ENCODE measurements at regions not wholly inside any gene's neighbourhood (a gene's known extent, or its start where the extent isn't known, plus 50 kb on each side); places are given as distances from the start of the nearest gene placed in this dataset.

DNA sequence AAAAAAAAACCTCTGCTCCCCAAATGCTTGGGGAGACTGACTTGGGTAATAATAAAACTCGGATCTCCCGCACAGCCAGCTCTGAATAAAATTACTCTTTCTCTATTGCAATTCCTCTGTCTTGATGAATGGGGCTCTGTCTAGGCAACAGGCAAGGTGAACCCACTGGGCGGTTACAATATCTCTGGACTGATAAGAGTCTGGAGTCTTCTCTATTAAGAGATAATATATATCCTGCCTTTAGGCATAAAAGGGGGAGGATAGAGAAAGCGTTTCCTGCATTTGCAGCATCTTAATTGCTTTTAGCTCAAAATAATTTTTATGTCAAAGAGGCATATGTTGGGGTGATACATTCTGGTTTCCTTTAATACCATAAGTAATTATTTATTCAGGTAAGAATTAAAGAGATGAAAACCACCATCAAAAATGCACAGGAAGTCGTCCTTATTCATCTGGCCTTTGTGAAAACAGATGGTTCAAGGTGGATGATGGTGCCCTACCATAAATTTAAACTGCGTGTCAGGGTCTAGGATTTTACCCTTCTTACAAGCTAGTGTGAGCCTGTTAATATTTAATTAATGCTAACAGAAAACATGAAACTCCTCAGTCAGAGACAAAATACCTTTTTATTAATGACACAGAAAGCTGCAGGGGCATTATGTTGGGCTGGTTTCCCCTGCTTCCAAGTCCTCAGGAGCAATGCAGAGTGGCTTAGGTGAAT is 736.8 kb downstream of the SOCS6 start:
- intact Hi-C loops (cut with micrococcal nuclease): no loop called here
- DNase-seq: no peak
- CTCF ChIA-PET: no interaction called here

DNA sequence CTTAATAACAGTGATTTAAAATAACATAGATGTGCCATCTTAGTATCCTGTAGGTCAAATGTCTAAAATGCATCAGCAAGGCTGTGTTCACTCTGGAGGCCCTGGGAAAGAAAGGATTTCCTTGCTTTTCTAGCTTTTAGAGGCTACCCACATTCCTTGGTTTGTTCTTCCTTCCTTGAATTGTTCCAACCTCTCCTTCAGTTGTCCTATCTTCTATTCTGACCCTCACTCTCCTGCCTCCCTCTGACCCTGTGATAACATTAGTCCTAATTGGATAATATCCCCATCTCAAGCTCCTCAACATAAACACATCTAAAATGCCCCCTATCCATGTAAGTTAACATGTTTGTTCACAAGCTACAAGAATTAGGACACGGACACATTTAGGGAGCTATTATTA is 733.5 kb downstream of the SOCS6 start:
- H3K27ac Mint-ChIP-seq: no peak overlapping the region

More for the DNA sequence above, 736.8 kb downstream of the SOCS6 start:
- no peaks in the 10 kb centered on the region for H3K36me3 Mint-ChIP-seq (ENCODE audit: low read depth)
- no peak overlapping the region for H3K4me3 Mint-ChIP-seq
- no peak overlapping the region for H3K27ac Mint-ChIP-seq
- H3K9me3 Mint-ChIP-seq: peaks cover 5% of the 10 kb centered on the region
- H3K4me1 Mint-ChIP-seq (ENCODE audit: low read depth): no peaks in the 10 kb centered on the region
- H3K27me3 Mint-ChIP-seq (ENCODE audit: low read depth): no peaks in the 10 kb centered on the region

DNA sequence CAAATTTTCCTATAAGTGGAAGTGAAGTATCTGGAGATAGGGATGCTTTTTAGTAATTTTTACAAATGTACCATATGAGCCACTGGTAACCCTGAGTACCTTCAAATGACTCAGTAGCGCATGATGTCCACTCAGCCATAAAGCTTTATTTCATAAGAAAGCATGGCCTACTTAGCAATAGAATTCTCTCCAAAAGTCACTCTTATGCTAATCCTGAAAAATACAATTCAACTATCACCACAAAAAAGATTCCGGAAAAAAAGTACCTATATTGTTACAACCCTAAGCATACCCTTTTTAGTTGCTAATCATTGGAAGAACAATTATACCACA is 732.2 kb downstream of the SOCS6 start:
- H3K27ac Mint-ChIP-seq: no peak overlapping the region
- peaks cover 2% of the 10 kb centered on the region for H3K4me1 Mint-ChIP-seq (ENCODE audit: low read depth)
- DNase-seq: no peak
- peaks cover 5% of the 10 kb centered on the region for H3K9me3 Mint-ChIP-seq
- H3K36me3 Mint-ChIP-seq (ENCODE audit: low read depth): no peaks in the 10 kb centered on the region
- CTCF ChIA-PET: no interaction called here
- no peaks in the 10 kb centered on the region for H3K27me3 Mint-ChIP-seq (ENCODE audit: low read depth)
- intact Hi-C loops (cut with micrococcal nuclease): no loop called here
- H3K4me3 Mint-ChIP-seq: no peak overlapping the region

More for the DNA sequence above, 733.5 kb downstream of the SOCS6 start:
- no peak overlapping the region for H3K4me3 Mint-ChIP-seq
- no peaks in the 10 kb centered on the region for H3K36me3 Mint-ChIP-seq (ENCODE audit: low read depth)
- DNase-seq: no peak
- no peaks in the 10 kb centered on the region for H3K27me3 Mint-ChIP-seq (ENCODE audit: low read depth)
- CTCF ChIA-PET: no interaction called here
- H3K4me1 Mint-ChIP-seq (ENCODE audit: low read depth): peaks cover 2% of the 10 kb centered on the region
- intact Hi-C loops (cut with micrococcal nuclease): no loop called here
- peaks cover 2% of the 10 kb centered on the region for H3K9me3 Mint-ChIP-seq

DNA sequence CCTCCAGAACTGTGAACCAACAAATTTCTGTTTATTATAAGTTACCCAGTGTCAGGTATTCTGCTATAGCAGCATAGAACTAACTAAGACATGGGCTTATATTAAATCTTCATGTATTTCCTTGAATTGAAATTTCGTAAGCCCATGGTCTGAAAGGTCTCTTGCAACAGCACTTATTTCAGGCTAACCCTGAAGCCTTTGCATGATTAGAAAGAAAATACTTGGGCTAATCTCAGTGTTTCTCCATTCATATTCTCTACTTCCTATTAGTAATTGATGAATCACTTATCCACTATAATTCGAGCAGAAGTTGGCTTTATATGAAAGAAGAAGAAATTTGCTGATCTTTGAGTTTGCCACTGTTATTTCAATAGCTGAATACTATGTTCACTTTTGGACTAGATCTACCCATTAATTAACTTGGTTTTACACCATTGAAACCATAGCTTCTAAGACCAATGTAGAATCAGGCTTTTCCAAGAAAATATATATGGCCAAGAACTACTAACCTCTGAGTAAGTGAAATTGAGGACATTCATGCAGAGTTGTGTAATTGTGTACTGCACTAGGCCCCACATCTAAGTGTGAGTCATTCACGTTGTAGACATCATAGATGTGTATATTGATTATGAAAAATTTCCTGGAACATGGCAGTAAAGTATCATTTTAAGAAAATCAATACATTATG is 731.6 kb downstream of the SOCS6 start:
- Mint-ChIP-seq H3K36me3 (ENCODE audit: low read depth) (no peaks in the 10 kb centered on the region), H3K9me3 (peaks cover 5% of the 10 kb centered on the region), H3K4me3 (no peak overlapping the region), H3K4me1 (ENCODE audit: low read depth) (peaks cover 2% of the 10 kb centered on the region), H3K27me3 (ENCODE audit: low read depth) (no peaks in the 10 kb centered on the region), H3K27ac (no peak overlapping the region)
- CTCF ChIA-PET: interaction anchor here (1.0 kb wide), 1 partner anchor 175 kb away, joined by 3 read pairs; no protein-coding TSS in a partner anchor
- intact Hi-C loops (cut with micrococcal nuclease): no loop called here
- DNase-seq: no peak

DNA sequence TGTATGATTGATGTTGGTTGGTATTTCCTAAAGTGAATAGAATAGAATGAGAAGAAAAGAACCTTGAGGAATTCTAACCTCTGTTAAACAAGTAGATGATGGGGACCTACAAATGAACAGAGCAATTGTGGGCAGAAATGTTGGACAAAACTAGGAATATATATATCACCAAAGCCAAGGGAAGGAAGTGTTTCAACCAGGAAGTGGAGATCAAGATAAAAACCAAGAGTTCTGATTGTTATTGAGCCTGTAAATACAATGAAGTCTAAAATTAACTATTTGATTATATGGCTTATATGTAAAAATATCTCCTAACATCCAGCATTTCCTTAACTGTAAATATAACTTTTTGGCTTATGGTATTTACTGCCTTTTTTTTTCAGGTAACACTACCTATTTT is 730.0 kb downstream of the SOCS6 start:
- Mint-ChIP-seq H3K36me3 (ENCODE audit: low read depth) (no peaks in the 10 kb centered on the region), H3K9me3 (peaks cover 5% of the 10 kb centered on the region), H3K4me1 (ENCODE audit: low read depth) (peaks cover 2% of the 10 kb centered on the region), H3K27me3 (ENCODE audit: low read depth) (no peaks in the 10 kb centered on the region), H3K4me3 (no peak overlapping the region), H3K27ac (no peak overlapping the region)
- DNase-seq: no peak
- intact Hi-C loops (cut with micrococcal nuclease): no loop called here
- CTCF ChIA-PET: no interaction called here

DNA sequence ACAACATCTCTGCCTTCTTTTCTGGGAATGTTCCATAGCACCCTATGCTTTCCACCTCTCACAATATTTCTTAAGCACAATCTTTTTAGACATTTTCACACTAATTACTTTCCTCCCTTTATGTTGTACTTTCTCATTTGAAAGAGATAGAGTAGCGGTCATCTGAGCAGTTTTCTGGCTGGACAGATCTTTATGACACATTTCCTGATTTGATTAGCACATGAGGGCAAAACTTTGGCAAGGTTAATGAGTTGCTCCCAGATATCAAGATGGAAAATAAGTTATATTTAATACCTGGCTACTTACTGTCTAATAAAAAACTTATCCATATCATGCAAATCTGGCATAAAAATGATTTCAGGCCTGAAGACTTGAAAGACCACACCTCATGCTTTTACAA is 723.9 kb downstream of the SOCS6 start:
- no peak overlapping the region for H3K4me3 Mint-ChIP-seq
- no peaks in the 10 kb centered on the region for H3K4me1 Mint-ChIP-seq (ENCODE audit: low read depth)
- no peaks in the 10 kb centered on the region for H3K27me3 Mint-ChIP-seq (ENCODE audit: low read depth)
- CTCF ChIA-PET: no interaction called here
- intact Hi-C loops (cut with micrococcal nuclease): no loop called here
- H3K27ac Mint-ChIP-seq: no peak overlapping the region
- H3K9me3 Mint-ChIP-seq: peaks cover 5% of the 10 kb centered on the region
- no peaks in the 10 kb centered on the region for H3K36me3 Mint-ChIP-seq (ENCODE audit: low read depth)
- DNase-seq: no peak

DNA sequence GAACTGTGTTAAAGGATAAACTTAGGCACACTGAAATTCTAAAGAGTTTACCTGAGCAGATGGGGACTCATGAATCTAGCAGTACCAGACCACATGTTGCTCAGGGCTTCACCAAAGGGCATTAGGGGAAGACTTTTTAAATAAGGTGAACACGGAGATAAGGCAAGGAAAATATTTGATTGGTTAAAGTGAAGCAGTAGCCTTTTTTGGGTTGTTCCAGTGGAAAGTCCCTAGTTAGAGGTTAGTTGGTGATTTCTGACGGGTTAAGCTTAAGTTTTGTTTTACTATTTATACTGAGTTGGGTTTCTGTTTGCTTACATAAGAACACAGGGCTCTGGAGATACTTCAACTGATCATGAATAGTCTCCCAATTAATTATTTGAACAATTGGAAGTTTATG is 722.5 kb downstream of the SOCS6 start:
- no peak overlapping the region for H3K4me3 Mint-ChIP-seq
- no peaks in the 10 kb centered on the region for H3K36me3 Mint-ChIP-seq (ENCODE audit: low read depth)
- intact Hi-C loops (cut with micrococcal nuclease): no loop called here
- H3K27ac Mint-ChIP-seq: no peak overlapping the region
- CTCF ChIA-PET: no interaction called here
- H3K27me3 Mint-ChIP-seq (ENCODE audit: low read depth): no peaks in the 10 kb centered on the region
- H3K4me1 Mint-ChIP-seq (ENCODE audit: low read depth): no peaks in the 10 kb centered on the region
- no peak for DNase-seq
- no peaks in the 10 kb centered on the region for H3K9me3 Mint-ChIP-seq

DNA sequence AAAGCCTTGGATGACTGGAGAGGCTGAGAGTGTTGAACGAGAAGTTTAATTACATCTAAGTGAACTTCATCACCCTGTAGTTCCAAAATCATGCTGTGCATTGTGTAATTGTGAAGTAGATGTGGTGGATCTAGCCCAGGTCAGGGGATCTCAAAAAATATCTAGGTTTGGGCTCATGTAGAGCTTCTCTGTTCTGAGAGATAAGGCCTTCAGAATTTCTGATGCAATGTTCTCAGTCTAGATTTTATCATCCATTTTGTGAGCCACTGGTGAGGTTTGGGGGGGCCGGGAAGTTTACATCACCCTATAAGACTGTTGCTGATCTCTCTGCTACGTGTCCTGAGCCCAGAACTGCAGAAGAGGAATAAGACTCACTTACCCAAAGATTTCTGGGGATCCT is 719.4 kb downstream of the SOCS6 start:
- CTCF ChIA-PET: no interaction called here
- no peaks in the 10 kb centered on the region for H3K4me1 Mint-ChIP-seq (ENCODE audit: low read depth)
- H3K36me3 Mint-ChIP-seq (ENCODE audit: low read depth): no peaks in the 10 kb centered on the region
- no peaks in the 10 kb centered on the region for H3K27me3 Mint-ChIP-seq (ENCODE audit: low read depth)
- DNase-seq: no peak
- H3K9me3 Mint-ChIP-seq: no peaks in the 10 kb centered on the region
- intact Hi-C loops (cut with micrococcal nuclease): no loop called here
- no peak overlapping the region for H3K27ac Mint-ChIP-seq
- no peak overlapping the region for H3K4me3 Mint-ChIP-seq

DNA sequence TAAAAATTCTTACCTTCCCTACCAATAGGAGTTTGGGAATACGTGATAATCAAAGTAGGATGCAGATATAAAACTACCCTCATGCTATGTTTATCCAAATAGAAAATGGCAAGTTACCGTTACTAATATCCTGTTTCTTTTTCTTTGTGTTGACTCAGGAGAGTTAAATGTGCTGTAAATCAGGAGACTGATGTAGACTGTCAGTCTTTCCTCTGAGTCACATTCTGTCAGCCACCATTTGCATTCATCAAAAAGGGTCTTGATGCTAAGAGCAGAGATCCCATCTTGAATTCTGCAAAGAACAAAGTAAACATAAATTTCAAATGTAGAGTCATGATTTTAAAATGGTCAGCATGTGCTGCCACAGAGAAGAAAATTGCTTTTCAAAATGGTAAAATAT is 712.8 kb downstream of the SOCS6 start:
- H3K27ac Mint-ChIP-seq: no peak overlapping the region
- H3K4me3 Mint-ChIP-seq: no peak overlapping the region
- intact Hi-C loops (cut with micrococcal nuclease): no loop called here
- no peak for DNase-seq
- CTCF ChIA-PET: no interaction called here
- H3K9me3 Mint-ChIP-seq: no peaks in the 10 kb centered on the region
- no peaks in the 10 kb centered on the region for H3K4me1 Mint-ChIP-seq (ENCODE audit: low read depth)
- H3K27me3 Mint-ChIP-seq (ENCODE audit: low read depth): no peaks in the 10 kb centered on the region
- no peaks in the 10 kb centered on the region for H3K36me3 Mint-ChIP-seq (ENCODE audit: low read depth)

DNA sequence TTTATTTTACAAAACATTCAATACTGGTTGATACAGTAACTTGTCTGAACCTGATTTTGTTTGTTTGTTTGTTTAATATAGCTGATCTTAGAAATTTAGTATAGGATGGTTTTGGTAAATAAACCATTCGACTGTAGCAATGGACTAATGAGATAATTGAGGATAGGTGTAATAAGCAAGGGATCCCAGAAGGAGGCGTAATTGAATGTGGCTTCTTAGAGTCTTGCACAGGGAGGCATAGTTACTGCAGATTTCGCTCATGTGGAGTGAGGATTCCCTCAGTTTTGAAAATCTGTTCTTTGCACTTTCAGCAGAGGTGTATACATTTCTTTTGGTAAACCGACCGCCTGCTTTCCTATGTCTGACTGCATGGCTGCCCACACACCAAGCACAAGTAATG is 709.6 kb downstream of the SOCS6 start:
- Mint-ChIP-seq H3K36me3 (ENCODE audit: low read depth) (no peaks in the 10 kb centered on the region), H3K4me1 (ENCODE audit: low read depth) (no peaks in the 10 kb centered on the region), H3K27ac (no peak overlapping the region), H3K9me3 (peaks cover 3% of the 10 kb centered on the region), H3K27me3 (ENCODE audit: low read depth) (no peaks in the 10 kb centered on the region), H3K4me3 (no peak overlapping the region)
- CTCF ChIA-PET: no interaction called here
- no peak for DNase-seq
- intact Hi-C loops (cut with micrococcal nuclease): no loop called here

DNA sequence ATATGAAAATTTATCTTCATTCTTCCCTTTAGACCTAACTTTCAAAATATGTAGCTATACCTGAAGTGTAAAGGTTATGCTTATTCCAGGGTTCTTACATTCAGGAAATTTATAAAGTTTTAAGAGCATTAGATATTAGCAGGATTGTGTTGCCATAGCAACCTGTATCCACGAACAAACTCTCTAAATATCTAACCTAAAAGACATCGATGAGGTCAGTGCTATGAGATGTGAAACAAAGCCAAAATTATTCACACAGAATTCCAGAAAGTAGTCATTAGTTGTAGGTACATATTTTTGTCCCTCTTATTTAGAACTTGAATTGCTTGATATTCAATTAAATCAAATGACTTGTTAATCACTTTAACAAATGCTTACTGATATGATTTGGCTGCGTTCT is 705.3 kb downstream of the SOCS6 start:
- Mint-ChIP-seq H3K36me3 (ENCODE audit: low read depth) (no peaks in the 10 kb centered on the region), H3K4me1 (ENCODE audit: low read depth) (no peaks in the 10 kb centered on the region), H3K9me3 (peaks cover 3% of the 10 kb centered on the region), H3K4me3 (no peak overlapping the region), H3K27ac (no peak overlapping the region), H3K27me3 (ENCODE audit: low read depth) (no peaks in the 10 kb centered on the region)
- CTCF ChIA-PET: no interaction called here
- DNase-seq: no peak
- intact Hi-C loops (cut with micrococcal nuclease): no loop called here

DNA sequence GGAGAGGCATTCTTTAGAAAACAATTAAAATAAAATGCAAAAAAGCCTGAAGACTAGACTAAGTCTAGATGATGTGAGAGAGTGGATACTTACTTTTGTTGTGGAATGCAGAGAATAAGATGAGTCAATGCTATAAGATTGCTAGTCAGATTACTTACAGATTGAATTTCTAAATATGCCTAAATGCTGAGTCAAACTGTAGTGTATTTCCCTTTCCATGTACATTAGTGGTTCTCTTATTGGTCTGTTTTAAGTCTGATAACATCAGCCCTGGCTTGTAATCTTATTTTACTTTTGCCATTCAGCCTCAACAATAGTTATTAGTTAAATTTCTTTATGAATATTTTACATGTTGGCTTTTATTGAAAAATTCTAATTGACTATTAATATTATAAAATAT is 702.7 kb downstream of the SOCS6 start:
- no peak overlapping the region for H3K27ac Mint-ChIP-seq
- no peaks in the 10 kb centered on the region for H3K4me1 Mint-ChIP-seq (ENCODE audit: low read depth)
- no peaks in the 10 kb centered on the region for H3K36me3 Mint-ChIP-seq (ENCODE audit: low read depth)
- intact Hi-C loops (cut with micrococcal nuclease): no loop called here
- peaks cover 10% of the 10 kb centered on the region for H3K9me3 Mint-ChIP-seq
- H3K4me3 Mint-ChIP-seq: no peak overlapping the region
- no peak for DNase-seq
- CTCF ChIA-PET: no interaction called here
- H3K27me3 Mint-ChIP-seq (ENCODE audit: low read depth): no peaks in the 10 kb centered on the region

DNA sequence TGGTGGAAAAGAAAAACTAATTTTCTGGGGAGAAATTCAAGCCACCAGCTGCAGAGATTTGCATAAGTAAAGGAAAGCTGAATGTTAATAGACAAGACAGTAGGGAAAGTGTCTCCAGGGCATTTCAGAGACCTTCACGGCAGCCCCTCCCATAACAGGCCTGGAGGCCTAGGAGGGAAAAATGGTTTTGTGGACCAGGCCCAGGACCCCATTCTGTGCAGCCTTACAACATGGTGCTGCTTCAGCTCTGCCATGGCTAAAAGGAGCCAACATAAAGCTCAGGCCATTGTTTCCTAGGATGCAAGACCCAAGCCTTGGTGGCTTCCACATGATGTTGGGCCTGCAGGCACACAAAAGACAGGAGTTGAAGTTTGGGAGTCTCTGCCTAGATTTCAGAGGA is 697.1 kb downstream of the SOCS6 start:
- Mint-ChIP-seq H3K36me3 (ENCODE audit: low read depth) (peaks cover 3% of the 10 kb centered on the region), H3K9me3 (peaks cover 23% of the 10 kb centered on the region), H3K27me3 (ENCODE audit: low read depth) (no peaks in the 10 kb centered on the region), H3K27ac (no peak overlapping the region), H3K4me1 (ENCODE audit: low read depth) (no peaks in the 10 kb centered on the region), H3K4me3 (no peak overlapping the region)
- intact Hi-C loops (cut with micrococcal nuclease): no loop called here
- CTCF ChIA-PET: no interaction called here
- no peak for DNase-seq

All from activated naive CD4-positive, alpha-beta T cell treated with anti-CD3 and anti-CD28 coated beads for 36 hours (primary cell).